ENCODE measurements at regions not wholly inside any gene's neighbourhood (a gene's known extent, or its start where the extent isn't known, plus 50 kb on each side); places are given as distances from the start of the nearest gene placed in this dataset.
A peak's percentile ranks its signal among the peaks of the same experiment; 100 is the strongest.

GRCh38 chr12:28057856-28058615 lies 85.5 kb upstream of the PTHLH start:
- no peak for DNase-seq
- intact Hi-C loops (cut with DNase I), result no loop called here

DNA sequence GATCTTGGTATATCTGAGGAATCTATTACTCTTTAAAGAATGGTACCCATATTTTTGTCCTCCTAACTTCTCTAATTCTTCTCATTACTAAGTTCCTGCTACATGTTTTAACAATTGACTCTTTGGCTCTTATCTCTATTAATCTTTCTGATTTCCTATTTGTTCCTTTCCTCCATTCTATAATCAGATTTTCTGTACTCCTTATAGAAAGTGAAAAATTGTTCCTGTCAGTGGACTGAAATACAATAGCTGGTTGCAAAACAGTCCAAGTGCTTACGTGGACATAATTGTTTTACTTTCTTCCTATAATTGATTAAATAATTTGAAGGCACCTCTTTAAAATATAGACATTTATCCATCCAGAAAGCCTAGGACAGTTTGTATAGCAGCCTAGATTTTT lies 86.7 kb upstream of the PTHLH start:
- no peak for DNase-seq
- intact Hi-C loops (cut with DNase I), result no loop called here

DNA sequence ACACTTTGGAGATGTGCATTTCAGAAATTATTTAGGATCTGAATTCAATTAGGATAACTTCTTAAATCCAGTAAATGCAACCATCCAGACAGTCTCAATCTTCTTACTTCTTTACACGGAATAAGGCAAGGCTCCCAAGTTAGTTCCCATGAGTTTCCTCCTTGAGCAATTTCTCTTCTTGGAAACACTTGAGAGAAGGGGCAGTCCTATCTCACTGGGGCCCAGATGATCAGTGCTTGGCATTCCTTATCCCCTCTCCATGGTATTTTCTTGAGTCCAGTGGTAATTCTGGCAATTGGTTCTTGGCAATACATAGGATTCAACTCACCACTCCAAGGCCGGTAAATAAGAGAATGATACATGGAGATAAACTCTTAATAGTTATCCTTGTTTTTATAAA lies 87.1 kb upstream of the PTHLH start:
- intact Hi-C loops (cut with DNase I), result no loop called here
- DNase-seq, result no peak

- no peak for DNase-seq
- intact Hi-C loops (cut with DNase I), result no loop called here
These were observed 88.3 kb upstream of the PTHLH start for GRCh38 chr12:28060871-28061270.

DNA sequence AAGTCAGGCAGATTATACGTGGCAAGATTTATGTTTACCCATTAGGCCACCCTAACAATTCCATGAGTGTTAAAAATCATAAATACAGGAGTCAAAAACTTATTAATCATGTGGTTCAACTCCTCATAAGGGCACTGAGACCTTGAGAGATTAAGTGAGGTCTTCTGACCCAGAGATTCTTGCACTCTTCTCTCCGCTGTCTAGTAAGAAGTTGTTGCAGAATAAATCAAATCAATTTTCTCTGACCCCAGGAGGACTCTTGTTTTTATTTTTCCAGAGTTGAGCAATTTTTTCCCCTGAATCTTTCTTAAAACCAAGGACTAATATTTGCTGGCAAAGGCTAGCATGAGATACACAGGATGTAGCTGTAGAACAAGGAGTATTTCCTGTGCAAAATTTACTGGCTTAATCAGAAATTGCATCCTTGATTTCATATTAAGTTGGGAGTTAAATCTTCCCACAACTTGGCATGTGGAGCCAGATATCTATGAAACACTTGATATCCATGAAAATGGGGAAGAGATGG lies 90.9 kb upstream of the PTHLH start:
- intact Hi-C loops (cut with DNase I), result no loop called here
- DNase-seq, result no peak

GRCh38 chr12:28065374-28065773 lies 92.8 kb upstream of the PTHLH start:
- no peak for DNase-seq
- intact Hi-C loops (cut with DNase I), result no loop called here

GRCh38 chr12:28065889-28066630 lies 93.5 kb upstream of the PTHLH start:
- DNase-seq, result no peak
- intact Hi-C loops (cut with DNase I), result no loop called here

GRCh38 chr12:28066879-28067278 lies 94.3 kb upstream of the PTHLH start:
- intact Hi-C loops (cut with DNase I), result no loop called here
- DNase-seq, result no peak

- intact Hi-C loops (cut with DNase I), result no loop called here
- no peak for DNase-seq
These were observed 95.9 kb upstream of the PTHLH start for GRCh38 chr12:28068467-28068866.

GRCh38 chr12:28079539-28079938 lies 107.0 kb upstream of the PTHLH start:
- intact Hi-C loops (cut with DNase I), result no loop called here
- no peak for DNase-seq

DNA sequence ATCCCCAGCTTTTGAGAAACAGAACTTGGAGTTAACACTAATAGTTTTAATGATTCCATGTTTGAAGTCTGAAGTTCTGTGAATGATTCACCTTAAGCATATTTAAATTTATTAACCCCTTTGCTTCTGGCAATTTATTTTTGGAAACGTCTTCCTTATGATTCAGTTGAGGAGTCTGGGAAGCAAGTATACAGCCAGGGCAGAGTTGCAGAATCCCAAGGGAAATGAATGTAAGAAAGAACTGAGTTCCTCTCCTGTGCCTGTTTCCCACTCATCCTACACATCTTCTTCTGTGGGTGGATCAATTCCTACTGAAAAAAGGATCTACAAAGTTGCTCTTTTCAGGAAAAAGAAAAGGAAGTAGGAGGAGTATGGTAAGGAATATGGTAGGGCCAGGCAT lies 108.2 kb upstream of the CCDC91 start:
- intact Hi-C loops (cut with DNase I), result no loop called here
- DNase-seq, result peak in 2 of 42 donors; percentile 2 to 9

- intact Hi-C loops (cut with DNase I), result no loop called here
These were observed 106.2 kb upstream of the CCDC91 start for GRCh38 chr12:28083840-28084678.

DNA sequence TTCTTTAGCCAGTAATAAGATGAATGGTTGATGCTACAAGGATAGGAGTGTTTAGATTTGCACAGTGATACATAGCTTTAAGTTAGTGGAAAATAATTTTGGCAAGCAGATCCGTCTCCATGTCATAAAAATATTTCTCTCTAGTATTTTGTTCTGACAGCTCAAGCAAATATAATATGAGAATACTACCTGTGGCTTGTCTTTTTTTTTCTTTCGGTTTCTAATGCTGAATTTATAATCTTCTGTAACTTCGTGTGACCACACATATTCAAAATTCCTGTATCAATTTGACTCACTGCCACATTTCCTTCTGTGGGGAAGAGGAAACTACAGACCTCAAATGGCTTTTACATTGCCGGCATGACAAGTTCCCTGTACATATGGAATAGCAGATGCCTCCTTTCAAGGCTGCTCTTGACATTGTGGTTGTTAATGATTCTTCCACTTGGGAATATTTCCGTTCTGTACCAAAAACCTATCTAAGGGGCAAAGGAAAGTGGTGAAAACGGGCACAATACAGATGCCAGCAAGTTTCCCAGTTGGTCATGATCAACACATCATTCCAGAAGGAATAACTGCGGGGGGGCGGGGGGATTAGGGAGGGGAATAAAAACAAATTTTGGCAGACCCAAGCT lies 103.6 kb upstream of the CCDC91 start:
- DNase-seq, result no peak
- intact Hi-C loops (cut with DNase I), result no loop called here

More at GRCh38 chr12:28083840-28084678, 106.2 kb upstream of the CCDC91 start:
- no peak for DNase-seq

DNA sequence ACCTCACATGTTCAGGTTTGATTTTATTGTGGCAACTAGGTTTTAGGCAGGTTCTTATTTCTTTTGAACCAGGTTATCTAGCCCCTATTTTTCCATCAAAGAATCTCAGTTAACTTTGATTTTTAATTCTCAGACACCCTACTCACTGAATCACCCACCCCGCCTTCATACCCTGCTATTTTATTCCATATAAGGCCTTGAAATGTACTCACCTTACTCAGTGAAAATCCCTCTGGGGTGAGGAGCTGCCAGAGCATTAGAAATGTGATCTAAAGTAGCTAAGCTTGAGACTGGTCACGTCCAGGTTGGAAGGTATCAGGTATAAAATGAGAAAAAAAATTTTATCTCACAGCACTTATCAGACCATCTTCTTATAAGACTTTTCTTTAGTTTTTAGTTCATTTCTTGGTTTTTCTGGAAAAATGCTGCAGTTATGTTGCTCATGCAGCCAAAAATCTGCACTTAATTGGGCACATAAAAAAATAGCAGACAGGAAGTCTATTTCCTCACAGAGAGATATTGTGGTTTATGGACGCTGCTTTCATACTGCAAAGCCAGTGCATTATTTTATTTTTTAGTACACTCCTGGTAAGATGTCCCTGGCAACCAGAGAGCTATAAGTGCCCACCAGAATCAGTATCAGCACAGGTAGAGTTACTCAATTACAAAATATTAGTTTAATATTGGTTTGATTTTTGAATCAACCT lies 101.5 kb upstream of the CCDC91 start:
- intact Hi-C loops (cut with DNase I), result no loop called here

DNA sequence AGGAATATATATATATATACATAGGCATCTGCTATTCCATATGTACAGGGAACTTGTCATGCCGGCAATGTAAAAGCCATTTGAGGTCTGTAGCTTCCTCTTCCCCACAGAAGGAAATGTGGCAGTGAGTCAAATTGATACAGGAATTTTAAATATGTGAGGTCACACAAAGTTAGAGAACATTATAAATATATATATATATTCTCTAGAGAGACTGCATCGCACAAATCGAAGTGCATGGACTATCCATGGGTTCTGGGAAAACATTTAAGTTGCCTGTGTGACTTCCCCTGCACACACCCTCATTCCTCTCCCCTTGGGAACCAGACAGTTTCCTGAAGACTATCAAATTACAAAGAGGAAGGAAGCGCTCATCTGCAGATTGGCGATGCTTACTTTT lies 100.9 kb upstream of the CCDC91 start:
- intact Hi-C loops (cut with DNase I), result no loop called here
- DNase-seq, result no peak

More for the DNA sequence above, 101.5 kb upstream of the CCDC91 start:
- DNase-seq, result peak in 13 of 42 donors; percentile 1 to 55 (median 15)

- intact Hi-C loops (cut with DNase I), result no loop called here
- no peak for DNase-seq
These were observed 99.4 kb upstream of the CCDC91 start for GRCh38 chr12:28090835-28091234.

DNA sequence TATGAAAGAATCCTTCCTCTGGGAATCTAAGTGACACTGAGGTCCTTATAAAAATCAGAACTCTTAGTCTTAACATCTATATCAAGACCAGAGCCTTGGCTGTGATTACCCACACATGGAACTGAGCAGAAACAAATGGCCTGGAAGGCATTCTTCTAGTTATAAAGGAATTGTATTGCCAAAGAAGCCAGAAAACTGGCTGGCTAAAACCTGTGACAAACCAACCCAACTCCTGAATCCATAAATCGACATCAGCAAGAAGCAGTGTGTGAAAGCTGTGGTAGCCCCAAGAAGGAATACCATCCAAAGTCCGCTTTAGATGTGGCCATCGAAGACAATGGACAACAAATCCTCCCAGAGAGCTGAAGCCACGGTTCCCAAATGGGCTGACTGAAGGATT lies 97.9 kb upstream of the CCDC91 start:
- no peak for DNase-seq
- intact Hi-C loops (cut with DNase I), result no loop called here

GRCh38 chr12:28096649-28097048 lies 93.6 kb upstream of the CCDC91 start:
- intact Hi-C loops (cut with DNase I), result no loop called here
- no peak for DNase-seq

DNA sequence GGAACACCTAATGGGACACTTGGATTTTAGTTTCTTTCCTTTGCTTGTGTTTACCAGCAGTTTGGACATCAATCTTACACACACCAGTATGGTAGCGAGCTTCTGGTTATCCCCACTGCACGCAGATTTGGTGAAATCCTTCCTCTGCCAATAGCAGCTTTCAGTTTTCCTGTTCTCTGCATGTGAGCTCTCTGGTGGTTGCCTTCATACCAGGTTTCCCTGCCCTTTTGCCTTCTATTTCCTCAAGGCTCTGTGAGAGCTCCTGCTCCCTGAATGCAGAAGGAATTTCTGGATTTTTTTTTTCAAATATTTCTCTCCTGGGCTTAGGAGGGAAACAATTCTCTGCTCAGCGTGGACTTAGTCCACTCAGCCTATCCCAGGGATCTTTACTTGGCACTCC lies 93.0 kb upstream of the CCDC91 start:
- intact Hi-C loops (cut with DNase I), result no loop called here

More for the DNA sequence above, 93.0 kb upstream of the CCDC91 start:
- DNase-seq, result no peak
